PC-3 (cell line): ENCODE measurements at regions not wholly inside any gene's neighbourhood (a gene's known extent, or its start where the extent isn't known, plus 50 kb on each side); places are given as distances from the start of the nearest gene placed in this dataset.

Source experiments
- CTCF ChIP-seq: fragments of 300-600 bp; sonication (generic); conservative IDR thresholded peaks from 2 replicates; pipeline ENCODE4 v1.5.1; 2017; ENCODE audit warnings: antibody characterized with exemption, low read depth, mild to moderate bottlenecking, low read length
- EZH2 ChIP-seq: fragments of 300-600 bp; sonication (generic); IDR thresholded peaks from one replicate; pipeline ENCODE4 v1.6.1; 2017; ENCODE audit warnings: antibody characterized with exemption, mild to moderate bottlenecking, low read length; ENCODE audit not compliant: unreplicated experiment

- TF ChIP-seq EZH2 (no peak), CTCF (no peak)
Observed at GRCh38 chr4:36891971-36892370, 352.6 kb upstream of the NWD2 start.
